K562 (cell line): ENCODE measurements at regions not wholly inside any gene's neighbourhood (a gene's known extent, or its start where the extent isn't known, plus 50 kb on each side); places are given as distances from the start of the nearest gene placed in this dataset.

Experiments
- NEUROD1 ChIP-seq: fragments of 150-350 bp; IDR thresholded peaks from 2 replicates; pipeline ENCODE4 v1.6.1; 2014; ENCODE audit warnings: borderline replicate concordance, low read length, low read depth; ENCODE audit not compliant: partially characterized antibody
- SETDB1 ChIP-seq: IDR thresholded peaks from one replicate; pipeline ENCODE4 v1.6.1; 2012; ENCODE audit warnings: low read length, control low read depth, inconsistent platforms
- ZNF175 ChIP-seq: fragments of 200-800 bp; sonication (Bioruptor generic); IDR thresholded peaks from 2 replicates; pipeline ENCODE4 v1.6.1; 2016; ENCODE audit warnings: low read depth, mild to moderate bottlenecking, missing genetic modification characterization, missing compliant biosample characterization
- ZNF318 ChIP-seq, 2 experiments: fragments of 450-650 bp; IDR thresholded peaks; 2 replicates each; pipeline ENCODE4 v1.6.1; 2016; ENCODE audit warnings: mild to moderate bottlenecking in 2 of 2, borderline replicate concordance in 1 of 2, low read depth in 1 of 2, moderate library complexity in 1 of 2
- TF ChIP-seq, protein P1 (sequence below): fragments of 450-650 bp; IDR thresholded peaks from 2 replicates; pipeline ENCODE4 v1.6.1; 2017; ENCODE audit warnings: antibody characterized with exemption, mild to moderate bottlenecking
- TF ChIP-seq, protein P2 (sequence below): sonication (generic); formaldehyde crosslinking; IDR thresholded peaks from 2 replicates; pipeline ENCODE4 v1.8.1; 2023; ENCODE audit warnings: mild to moderate bottlenecking, missing genetic modification reagents
- TF ChIP-seq, protein P3 (sequence below), 2 experiments: fragments of 450-650 bp; IDR thresholded peaks; 2 replicates each; pipeline ENCODE4 v1.6.1; 2018; ENCODE audit warnings: mild to moderate bottlenecking in 2 of 2, low read depth in 1 of 2; ENCODE audit not compliant: partially characterized antibody in 2 of 2

GRCh38 chr6:137794516-137795201, 72.4 kb upstream of the TNFAIP3 start (continued):
- TF ChIP-seq ZNF318 (IDR thresholded peaks at IDR 0.05; ENCODE audit: borderline replicate concordance in 1 of 2, low read depth in 1 of 2) (peak in 1 of 2 experiments; percentile 46; a peak in 1 of 4 replicates), ZNF175 (CRISPR knock-in tag) (peak; percentile 95), NEUROD1 (peak; percentile 21), SETDB1 (no peak)
- TF ChIP-seq, protein P1, sequence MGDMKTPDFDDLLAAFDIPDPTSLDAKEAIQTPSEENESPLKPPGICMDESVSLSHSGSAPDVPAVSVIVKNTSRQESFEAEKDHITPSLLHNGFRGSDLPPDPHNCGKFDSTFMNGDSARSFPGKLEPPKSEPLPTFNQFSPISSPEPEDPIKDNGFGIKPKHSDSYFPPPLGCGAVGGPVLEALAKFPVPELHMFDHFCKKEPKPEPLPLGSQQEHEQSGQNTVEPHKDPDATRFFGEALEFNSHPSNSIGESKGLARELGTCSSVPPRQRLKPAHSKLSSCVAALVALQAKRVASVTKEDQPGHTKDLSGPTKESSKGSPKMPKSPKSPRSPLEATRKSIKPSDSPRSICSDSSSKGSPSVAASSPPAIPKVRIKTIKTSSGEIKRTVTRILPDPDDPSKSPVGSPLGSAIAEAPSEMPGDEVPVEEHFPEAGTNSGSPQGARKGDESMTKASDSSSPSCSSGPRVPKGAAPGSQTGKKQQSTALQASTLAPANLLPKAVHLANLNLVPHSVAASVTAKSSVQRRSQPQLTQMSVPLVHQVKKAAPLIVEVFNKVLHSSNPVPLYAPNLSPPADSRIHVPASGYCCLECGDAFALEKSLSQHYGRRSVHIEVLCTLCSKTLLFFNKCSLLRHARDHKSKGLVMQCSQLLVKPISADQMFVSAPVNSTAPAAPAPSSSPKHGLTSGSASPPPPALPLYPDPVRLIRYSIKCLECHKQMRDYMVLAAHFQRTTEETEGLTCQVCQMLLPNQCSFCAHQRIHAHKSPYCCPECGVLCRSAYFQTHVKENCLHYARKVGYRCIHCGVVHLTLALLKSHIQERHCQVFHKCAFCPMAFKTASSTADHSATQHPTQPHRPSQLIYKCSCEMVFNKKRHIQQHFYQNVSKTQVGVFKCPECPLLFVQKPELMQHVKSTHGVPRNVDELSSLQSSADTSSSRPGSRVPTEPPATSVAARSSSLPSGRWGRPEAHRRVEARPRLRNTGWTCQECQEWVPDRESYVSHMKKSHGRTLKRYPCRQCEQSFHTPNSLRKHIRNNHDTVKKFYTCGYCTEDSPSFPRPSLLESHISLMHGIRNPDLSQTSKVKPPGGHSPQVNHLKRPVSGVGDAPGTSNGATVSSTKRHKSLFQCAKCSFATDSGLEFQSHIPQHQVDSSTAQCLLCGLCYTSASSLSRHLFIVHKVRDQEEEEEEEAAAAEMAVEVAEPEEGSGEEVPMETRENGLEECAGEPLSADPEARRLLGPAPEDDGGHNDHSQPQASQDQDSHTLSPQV, result peak; percentile 76
- TF ChIP-seq, protein P2, sequence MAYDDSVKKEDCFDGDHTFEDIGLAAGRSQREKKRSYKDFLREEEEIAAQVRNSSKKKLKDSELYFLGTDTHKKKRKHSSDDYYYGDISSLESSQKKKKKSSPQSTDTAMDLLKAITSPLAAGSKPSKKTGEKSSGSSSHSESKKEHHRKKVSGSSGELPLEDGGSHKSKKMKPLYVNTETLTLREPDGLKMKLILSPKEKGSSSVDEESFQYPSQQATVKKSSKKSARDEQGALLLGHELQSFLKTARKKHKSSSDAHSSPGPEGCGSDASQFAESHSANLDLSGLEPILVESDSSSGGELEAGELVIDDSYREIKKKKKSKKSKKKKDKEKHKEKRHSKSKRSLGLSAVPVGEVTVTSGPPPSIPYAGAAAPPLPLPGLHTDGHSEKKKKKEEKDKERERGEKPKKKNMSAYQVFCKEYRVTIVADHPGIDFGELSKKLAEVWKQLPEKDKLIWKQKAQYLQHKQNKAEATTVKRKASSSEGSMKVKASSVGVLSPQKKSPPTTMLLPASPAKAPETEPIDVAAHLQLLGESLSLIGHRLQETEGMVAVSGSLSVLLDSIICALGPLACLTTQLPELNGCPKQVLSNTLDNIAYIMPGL (CRISPR knock-in tag), result no peak
- TF ChIP-seq, protein P3, sequence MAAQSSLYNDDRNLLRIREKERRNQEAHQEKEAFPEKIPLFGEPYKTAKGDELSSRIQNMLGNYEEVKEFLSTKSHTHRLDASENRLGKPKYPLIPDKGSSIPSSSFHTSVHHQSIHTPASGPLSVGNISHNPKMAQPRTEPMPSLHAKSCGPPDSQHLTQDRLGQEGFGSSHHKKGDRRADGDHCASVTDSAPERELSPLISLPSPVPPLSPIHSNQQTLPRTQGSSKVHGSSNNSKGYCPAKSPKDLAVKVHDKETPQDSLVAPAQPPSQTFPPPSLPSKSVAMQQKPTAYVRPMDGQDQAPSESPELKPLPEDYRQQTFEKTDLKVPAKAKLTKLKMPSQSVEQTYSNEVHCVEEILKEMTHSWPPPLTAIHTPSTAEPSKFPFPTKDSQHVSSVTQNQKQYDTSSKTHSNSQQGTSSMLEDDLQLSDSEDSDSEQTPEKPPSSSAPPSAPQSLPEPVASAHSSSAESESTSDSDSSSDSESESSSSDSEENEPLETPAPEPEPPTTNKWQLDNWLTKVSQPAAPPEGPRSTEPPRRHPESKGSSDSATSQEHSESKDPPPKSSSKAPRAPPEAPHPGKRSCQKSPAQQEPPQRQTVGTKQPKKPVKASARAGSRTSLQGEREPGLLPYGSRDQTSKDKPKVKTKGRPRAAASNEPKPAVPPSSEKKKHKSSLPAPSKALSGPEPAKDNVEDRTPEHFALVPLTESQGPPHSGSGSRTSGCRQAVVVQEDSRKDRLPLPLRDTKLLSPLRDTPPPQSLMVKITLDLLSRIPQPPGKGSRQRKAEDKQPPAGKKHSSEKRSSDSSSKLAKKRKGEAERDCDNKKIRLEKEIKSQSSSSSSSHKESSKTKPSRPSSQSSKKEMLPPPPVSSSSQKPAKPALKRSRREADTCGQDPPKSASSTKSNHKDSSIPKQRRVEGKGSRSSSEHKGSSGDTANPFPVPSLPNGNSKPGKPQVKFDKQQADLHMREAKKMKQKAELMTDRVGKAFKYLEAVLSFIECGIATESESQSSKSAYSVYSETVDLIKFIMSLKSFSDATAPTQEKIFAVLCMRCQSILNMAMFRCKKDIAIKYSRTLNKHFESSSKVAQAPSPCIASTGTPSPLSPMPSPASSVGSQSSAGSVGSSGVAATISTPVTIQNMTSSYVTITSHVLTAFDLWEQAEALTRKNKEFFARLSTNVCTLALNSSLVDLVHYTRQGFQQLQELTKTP (IDR thresholded peaks at IDR 0.05; ENCODE audit: low read depth in 1 of 2, partially characterized antibody in 2 of 2), result peak in 1 of 2 experiments; percentile 21
